ENCODE measurements at regions not wholly inside any gene's neighbourhood (a gene's known extent, or its start where the extent isn't known, plus 50 kb on each side); places are given as distances from the start of the nearest gene placed in this dataset.

- TF ChIP-seq POLR2A (IDR thresholded peaks at IDR 0.05) (no peak), CTCF (IDR thresholded peaks at IDR 0.05 in 4 of 5, conservative IDR thresholded peaks at IDR 0.05 in 1 of 5) (no peak)
Measured at GRCh38 chr3:118536764-118537163, 497.9 kb downstream of the IGSF11 start.

Measured in gastrocnemius medialis (tissue), 4 donors.